ENCODE measurements at regions not wholly inside any gene's neighbourhood (a gene's known extent, or its start where the extent isn't known, plus 50 kb on each side); places are given as distances from the start of the nearest gene placed in this dataset.

DNA sequence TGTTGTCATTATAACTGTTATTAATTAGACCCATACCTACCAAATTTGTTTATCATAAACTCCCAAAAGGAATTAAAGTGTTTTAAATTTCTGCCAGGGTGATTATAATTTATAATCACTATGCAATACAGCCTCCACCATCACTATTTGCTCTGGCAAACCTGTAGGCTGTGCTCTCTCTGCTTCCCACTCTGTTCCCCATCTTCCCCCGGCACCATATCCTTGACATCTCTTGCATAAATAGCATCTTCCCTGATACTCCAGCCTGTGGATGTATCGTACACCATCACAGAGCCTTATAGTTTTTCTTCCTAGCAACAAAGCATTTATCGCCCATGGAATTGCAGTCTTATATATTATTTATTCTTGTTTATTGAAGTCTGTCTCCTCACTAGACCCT, 181.5 kb upstream of the TSC22D1 start:
- H3K4me1 ChIP-seq = no peaks in the 10 kb centered on the region
- no peak overlapping the region for H3K4me3 ChIP-seq
- no peak overlapping the region for H3K27ac ChIP-seq
- no peaks in the 10 kb centered on the region for H3K36me3 ChIP-seq (ENCODE audit: low read depth, missing control alignments)
- no peaks in the 10 kb centered on the region for H3K27me3 ChIP-seq
- TF ChIP-seq POLR2A (IDR thresholded peaks at IDR 0.05) (no peak), CTCF (IDR thresholded peaks at IDR 0.05) (no peak)
- intact Hi-C loops (cut with DNase I; ENCODE audit: low total_unique reads) = no loop called here
- H3K9me3 ChIP-seq = no peaks in the 10 kb centered on the region
- 90 to 98% methylated on average over 3 of the region's 3 CpGs for WGBS, 2 donors
- DNase-seq = no peak

DNA sequence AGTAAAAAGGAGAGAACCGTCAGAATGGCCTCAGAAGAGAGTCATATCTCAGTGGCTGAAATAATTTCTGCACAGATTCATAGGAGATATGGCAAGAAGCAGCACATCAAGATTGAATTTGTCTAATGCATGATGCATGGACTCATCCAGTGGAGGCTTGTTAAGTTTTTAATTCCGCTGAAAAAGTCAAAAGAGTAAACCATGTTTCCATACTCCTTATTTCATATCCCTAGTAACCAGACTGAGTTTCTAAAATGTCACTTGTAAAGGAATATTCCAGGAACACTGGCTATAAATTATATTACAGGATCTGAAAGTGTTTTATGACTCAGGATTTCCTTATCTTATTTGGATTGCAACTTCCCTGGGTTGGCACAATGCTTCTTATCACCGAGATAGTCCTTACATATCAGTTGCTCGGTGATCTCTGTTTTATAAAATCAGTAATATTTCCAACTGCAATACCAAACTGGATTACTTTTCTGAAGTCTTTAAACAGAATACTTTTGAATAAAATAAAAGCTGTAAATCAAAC, 180.2 kb upstream of the TSC22D1 start:
- intact Hi-C loops (cut with DNase I; ENCODE audit: low total_unique reads) = no loop called here
- H3K27me3 ChIP-seq = no peaks in the 10 kb centered on the region
- DNase-seq = no peak
- no peak overlapping the region for H3K27ac ChIP-seq
- no peaks in the 10 kb centered on the region for H3K4me1 ChIP-seq
- no peaks in the 10 kb centered on the region for H3K9me3 ChIP-seq
- WGBS, 2 donors = 50 to 62% methylated on average over 4 of the region's 4 CpGs
- no peak overlapping the region for H3K4me3 ChIP-seq
- H3K36me3 ChIP-seq (ENCODE audit: low read depth, missing control alignments) = no peaks in the 10 kb centered on the region
- TF ChIP-seq POLR2A (IDR thresholded peaks at IDR 0.05) (no peak), CTCF (IDR thresholded peaks at IDR 0.05) (no peak)

DNA sequence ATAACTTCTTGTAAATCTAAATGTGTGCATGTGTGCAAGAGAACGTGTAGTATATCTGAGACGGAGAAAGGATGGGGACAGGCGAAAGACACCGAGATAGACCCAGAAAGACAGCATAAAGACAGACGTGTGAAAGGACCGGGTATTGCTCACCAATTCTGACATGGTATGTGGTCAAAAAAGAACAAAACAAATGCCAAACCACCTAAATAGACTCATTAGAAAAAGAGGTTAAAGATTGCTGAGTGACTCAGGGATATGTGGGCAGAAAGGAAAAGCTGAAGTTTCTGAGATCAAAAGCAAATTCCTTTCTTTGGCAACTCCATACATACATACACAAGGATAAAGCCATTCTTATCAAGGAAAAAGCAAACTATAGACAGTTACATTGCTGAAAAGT, 179.7 kb upstream of the TSC22D1 start:
- H3K36me3 ChIP-seq (ENCODE audit: low read depth, missing control alignments) = no peaks in the 10 kb centered on the region
- H3K27ac ChIP-seq = no peak overlapping the region
- H3K9me3 ChIP-seq = no peaks in the 10 kb centered on the region
- H3K27me3 ChIP-seq = no peaks in the 10 kb centered on the region
- intact Hi-C loops (cut with DNase I; ENCODE audit: low total_unique reads) = no loop called here
- TF ChIP-seq CTCF (IDR thresholded peaks at IDR 0.05) (no peak), POLR2A (IDR thresholded peaks at IDR 0.05) (no peak)
- no peaks in the 10 kb centered on the region for H3K4me1 ChIP-seq
- WGBS, 2 donors = 88 to 90% methylated on average over 6 of the region's 6 CpGs
- H3K4me3 ChIP-seq = no peak overlapping the region
- DNase-seq = no peak

- 61 to 72% methylated on average over 6 of the region's 6 CpGs for WGBS, 2 donors
- no peaks in the 10 kb centered on the region for H3K9me3 ChIP-seq
- intact Hi-C loops (cut with DNase I; ENCODE audit: low total_unique reads) = no loop called here
- no peak for TF ChIP-seq POLR2A (IDR thresholded peaks at IDR 0.05)
- TF ChIP-seq CTCF (IDR thresholded peaks at IDR 0.05) = no peak
- H3K4me1 ChIP-seq = no peaks in the 10 kb centered on the region
- no peak for DNase-seq
- no peak overlapping the region for H3K4me3 ChIP-seq
- no peak overlapping the region for H3K27ac ChIP-seq
- H3K27me3 ChIP-seq = no peaks in the 10 kb centered on the region
- no peaks in the 10 kb centered on the region for H3K36me3 ChIP-seq (ENCODE audit: low read depth, missing control alignments)
Observed at GRCh38 chr13:44752164-44752563, 176.0 kb upstream of the TSC22D1 start.

DNA sequence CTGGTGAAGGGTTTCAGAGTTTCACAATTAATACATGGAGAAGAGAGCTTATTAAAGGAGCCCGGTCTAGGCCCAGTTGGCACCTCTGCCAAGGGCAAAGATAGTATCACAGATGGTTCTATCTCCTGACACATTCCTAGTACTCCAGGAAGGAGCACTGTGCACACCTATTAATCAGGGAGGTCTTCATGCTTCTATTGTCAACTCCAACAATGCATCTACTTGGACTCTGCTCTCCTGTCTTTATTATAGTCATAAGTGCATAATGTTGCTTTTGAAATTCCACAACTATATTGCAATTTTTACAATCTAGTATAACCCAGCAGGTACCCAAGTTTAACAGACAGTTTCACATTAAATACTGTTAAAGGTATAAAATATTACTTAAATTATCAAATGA, 174.5 kb upstream of the TSC22D1 start:
- Histone ChIP-seq H3K27ac (no peak overlapping the region), H3K27me3 (no peaks in the 10 kb centered on the region), H3K36me3 (ENCODE audit: low read depth, missing control alignments) (no peaks in the 10 kb centered on the region), H3K4me1 (no peaks in the 10 kb centered on the region), H3K9me3 (no peaks in the 10 kb centered on the region), H3K4me3 (no peak overlapping the region)
- intact Hi-C loops (cut with DNase I; ENCODE audit: low total_unique reads) = no loop called here
- TF ChIP-seq CTCF (IDR thresholded peaks at IDR 0.05) (no peak), POLR2A (IDR thresholded peaks at IDR 0.05) (no peak)
- WGBS, 2 donors = 92 to 95% methylated on average over 1 of the region's 1 CpG
- DNase-seq = no peak

Data from testis (tissue), 2 donors.